Hematopoietic multipotent progenitor cell treated with erythropoietin and hydrocortisone succinate and interleukin-3 and kit ligand, for 15 days (in vitro differentiated cells): ENCODE measurements at regions not wholly inside any gene's neighbourhood (a gene's known extent, or its start where the extent isn't known, plus 50 kb on each side); places are given as distances from the start of the nearest gene placed in this dataset.
"Not testable (repeated sequence)": the region's sequence is repeated elsewhere in the genome, so short reads cannot be mapped to it uniquely, and the experiment has no call there.

Experiments
- DNase-seq: peaks from one replicate; pipeline ENCODE4 v3.0.0-alpha.2; 2015; ENCODE audit warnings: low spot score

DNA sequence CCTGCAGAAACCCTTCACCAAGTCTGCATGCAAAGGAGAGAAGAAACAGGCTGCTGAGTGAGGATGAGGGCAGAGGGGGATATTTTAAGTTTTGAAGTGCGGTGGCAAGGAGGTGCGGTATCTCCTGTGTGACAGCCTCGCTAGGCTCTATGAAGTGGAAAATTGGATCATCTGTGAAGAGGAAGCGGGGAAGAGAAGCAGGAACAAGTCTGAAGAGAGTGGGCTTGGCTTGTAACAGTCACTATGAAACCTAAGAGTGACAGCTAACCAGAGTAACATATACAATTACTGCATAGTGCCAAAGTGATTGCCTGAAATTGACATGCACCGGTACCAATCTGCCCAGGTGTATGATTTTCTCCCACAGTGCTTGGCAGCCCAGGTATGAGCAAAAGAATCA is 287.5 kb upstream of the KLF14 start:
- DNase-seq, result no peak

DNA sequence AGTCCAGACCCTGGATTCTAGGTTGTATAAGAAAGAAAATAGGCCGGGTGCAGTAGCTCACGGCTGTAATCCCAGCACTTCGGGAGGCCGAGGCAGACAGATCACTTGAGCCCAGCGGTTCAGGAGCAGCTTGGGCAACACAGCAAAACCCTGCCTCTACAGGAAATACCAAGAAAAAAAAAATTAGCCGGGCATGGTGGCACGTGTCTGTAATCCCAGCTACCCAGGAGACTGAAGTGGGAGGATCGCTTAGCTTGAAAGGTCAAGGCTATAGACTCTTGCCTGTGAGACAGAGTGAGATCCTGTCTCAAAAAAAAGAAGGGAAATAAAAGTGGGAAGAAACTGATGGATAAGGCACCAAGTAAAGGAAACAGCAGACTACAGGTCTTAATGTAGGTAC is 287.9 kb upstream of the KLF14 start:
- DNase-seq, result no peak

DNA sequence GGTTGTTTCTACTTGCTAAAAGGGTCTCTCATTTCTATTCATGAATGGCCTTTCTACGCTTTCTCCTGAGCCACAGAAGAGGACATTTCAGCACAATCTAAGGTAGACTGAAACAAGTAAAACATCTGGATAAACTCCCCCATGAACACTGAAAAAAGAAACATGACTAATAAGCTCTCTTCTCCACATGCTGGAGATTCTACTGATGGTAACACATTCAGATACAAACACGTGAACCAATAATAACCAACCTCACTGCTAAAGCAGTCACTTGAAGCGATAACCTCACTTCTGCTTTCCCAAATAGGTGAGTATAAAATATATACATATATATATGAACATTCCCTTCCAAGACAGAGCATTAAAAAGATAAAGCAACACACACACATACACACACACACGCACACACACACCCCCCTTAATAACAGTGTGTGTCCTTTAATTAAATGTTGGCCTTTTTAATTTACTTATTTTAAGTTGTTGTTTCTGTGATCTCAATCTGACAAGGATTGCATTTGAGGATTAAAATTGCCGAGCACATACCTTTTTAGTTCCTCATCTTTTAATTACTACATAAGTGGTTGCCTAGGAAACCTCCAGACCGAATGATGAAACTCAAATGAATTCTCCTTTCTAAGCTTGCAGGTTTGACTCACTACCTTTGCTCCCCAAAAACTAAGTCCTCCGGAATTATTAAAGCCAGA is 292.4 kb upstream of the KLF14 start:
- no peak for DNase-seq

DNA sequence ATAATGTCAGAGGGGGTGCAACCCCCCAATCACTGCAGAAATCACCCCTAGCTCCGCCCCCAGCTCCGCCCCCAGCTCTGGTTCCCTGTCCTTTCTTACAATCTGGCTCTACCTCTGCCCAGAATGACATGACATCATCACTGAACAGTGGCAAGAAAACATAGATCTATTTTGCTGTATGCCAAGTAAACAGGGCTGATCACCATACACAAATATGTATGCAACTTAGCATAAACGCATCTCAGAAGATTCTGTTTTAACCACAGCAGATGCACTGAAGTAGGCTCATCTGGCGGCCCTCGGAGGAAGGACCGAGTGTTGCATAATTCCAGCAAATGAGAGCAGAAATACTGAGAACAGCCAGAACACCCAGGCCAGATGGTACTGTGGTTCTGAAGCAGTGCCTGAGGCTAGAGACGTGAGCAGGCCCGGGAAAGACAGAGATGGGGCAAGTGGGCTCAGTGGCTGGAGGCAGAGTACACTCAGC is 293.3 kb upstream of the KLF14 start:
- no peak for DNase-seq

DNA sequence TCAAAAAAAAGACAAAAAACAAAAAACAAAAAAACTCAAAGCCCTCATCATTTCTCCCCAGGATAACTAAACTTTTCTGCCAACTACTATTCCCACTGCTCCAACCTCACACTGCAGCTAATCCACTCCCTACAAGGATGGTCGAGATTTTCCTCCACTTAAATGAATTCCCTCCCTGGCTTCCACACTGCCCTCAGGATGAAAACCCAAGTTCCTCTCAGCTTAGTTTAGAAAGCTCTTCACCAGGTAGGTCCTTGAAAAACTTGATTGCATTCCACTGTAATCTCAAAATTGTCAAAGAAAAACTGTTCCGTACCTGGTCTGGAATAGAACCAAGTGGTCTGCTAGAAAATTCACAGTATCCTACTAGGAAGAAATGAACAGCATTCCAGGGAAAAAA is 294.3 kb upstream of the KLF14 start:
- no peak for DNase-seq

DNA sequence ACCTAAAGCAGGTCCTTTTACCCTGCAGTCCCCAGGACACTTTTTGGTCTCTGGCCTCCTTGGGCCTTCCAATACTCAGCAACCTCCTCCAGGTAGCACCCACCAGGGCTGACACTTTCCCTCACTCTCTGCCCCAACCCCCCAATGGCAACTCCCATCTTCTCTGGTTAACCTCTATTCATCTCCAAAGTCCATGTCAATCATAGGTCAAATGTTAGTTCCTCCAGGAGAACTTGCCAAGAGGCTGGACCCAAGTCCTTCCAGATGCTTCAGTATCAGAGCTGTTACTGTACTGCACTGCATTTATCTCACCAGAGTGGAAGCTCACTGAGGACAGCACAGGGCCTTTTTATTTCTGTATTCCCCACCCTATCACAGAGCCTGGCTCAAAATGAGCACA is 295.0 kb upstream of the KLF14 start:
- DNase-seq, result no peak

DNA sequence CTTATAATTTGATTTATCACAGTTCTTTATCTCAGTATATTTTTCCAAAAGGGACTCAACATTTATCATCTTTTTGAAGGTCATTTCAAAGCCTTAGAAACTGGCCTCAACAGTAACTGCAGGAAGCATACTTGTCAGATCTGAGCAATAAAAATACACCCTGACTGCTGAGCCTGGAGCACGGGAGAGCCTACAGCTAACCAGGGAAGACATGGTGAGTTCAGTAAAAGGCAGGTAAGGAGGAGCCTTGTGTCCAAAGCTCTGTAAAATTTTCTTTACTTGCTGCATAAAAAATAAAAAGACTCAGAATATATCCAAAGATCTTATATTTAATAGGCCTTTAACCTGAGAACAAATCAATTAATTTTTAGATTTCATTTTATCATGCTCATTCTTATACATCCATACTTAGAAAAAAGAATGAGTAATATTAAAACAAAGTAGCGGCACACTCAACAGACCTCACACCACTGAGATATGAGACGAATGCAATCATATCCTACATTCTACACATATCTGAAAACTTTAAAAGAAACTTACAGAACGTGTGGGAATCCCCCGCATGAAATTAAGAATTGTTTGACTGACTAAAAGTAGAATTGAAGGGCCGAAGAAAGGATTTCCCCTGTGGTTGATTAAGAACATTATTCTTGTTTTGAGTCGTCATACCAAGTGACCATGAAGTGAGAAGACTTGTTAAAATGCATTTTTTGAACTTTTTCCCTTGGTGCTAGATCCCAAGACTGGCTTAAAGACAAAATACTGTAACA is 296.4 kb upstream of the MKLN1 start:
- no peak for DNase-seq

DNA sequence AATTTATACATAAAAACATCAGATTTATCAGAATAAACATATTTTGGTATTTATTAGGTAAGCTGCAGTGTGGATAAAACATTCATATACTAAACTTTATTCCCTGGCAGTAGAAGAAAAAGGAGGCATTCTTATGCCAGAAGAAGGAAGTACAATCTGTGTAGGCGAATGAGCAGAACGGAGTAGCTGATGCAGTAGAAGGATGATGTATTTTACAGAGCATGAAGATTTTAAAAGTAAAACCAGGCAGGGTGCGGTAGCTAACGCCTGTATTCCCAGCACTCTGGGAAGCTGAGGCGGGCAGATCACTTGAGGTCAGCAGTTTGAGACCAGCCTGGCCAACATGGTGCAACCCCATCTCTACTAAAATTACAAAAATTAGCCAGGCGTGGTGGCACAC is 294.9 kb upstream of the MKLN1 start:
- no peak for DNase-seq

DNA sequence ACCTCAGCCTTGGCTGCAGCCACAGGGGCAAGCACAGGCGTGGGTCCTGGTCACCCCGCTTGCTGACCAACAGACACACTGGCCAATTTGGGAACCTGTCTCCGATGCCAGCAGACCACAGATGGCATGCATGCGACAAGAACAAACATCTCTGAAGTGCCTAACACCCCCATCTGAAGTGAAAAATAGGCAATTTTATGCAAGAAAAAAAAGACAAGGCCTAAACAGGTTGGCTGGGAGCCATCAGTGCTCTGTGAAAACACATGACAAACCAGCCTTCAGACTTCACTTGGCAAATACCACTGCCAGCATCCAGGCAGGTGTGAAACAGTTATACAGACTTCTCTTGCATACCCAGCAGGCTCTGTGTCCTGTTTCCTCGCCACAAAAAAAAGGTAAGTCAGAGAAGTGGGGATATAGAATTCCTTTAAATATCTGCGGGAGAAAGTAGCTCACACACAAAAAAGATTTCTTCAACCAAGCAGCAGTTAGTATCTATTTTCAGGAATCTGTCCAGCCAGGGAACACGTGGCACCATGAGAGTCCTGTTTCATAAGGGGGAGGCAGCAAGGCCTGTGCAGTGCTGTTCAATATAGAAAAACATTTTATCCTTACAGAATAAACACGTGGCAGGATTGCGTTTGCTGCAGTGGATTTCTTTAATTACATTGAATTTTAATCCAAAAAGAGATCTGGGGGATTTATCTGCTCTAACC is 293.4 kb upstream of the MKLN1 start:
- no peak for DNase-seq

DNA sequence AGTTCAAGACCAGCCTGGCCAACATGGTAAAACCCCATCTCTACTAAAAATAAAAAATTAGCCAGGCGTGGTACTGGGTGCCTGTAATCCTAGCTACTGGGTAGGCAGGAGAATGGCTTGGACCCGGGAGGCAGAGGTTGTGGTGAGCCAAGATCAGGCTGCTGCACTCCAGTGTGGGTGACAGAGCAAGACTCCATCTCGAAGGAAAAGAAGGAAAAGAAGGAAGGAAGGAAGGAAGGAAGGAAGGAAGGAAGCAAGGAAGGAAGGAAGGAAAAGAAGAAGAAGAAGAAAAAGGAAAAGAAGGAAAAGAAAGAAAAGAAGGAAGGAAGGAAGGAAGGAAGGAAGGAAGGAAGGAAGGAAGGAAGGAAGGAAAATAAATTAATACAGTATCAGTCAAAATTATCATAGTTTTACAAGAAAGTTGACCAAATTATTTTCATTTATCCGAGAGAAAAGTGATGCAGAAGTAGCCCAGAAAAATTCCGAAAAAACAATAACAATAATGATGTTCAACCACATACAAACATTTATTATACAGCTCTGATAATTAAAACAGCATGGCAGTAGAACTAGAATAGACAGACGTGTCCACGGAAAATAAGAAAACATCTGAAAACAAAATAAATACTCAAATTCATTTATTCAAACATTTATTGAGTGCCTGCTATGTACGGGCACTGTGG is 292.4 kb upstream of the MKLN1 start:
- no peak for DNase-seq

DNA sequence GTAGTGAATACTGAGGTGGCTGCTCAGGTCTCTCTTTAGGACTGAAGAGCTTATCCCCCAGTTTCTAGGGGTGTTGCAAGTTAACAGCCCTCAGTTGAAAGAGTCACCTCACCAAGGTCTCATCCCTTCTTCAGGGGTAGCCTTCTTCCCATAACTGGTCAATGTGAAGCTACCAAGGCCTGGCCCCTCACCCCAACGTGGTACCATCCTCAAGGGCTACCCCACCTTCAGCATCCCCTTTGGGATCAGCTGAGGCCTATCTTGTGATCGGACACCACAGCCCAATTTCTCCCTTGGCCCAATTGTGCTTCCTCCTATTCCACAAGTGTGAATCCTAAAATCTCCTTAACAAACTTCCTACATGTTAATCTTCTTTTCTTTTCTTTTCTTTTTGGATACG is 289.5 kb upstream of the MKLN1 start:
- DNase-seq, result no peak

DNA sequence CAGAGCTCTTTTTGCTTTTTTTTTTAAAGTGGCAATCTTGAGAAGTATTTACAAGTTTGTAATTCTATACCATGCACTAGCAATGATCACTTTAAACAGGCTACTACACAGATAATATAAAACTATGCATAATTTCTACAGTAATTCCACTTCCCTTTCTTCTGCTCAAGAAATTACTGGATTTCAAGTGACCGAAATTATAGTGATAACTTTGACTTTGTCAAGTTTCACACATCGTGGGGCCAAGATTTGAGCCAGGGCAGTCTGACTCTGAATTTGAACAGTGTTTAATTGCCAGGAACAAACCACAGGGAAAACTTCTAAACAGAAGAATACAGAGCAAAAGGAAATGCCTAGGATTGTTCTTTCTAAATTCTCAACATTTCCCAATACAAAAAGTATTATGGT is 288.3 kb upstream of the MKLN1 start:
- DNase-seq, result no peak

DNA sequence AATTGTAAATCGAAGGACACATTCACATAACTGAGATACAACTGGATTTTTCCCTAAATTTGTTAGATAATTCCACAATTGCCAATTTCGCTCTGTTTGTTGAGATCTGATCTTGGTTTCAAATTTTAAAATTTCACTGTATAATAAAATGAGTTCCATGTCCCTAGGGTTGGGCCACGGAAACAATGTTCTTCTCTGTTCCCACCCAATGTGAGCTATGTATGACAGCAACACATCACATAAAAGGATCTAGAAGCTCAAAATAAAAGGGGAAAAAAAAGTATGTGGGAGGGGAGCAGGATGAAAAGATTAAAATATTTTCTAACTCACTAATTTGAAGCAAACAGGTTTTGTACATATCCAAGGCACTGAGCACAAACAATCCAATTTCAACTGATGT is 287.8 kb upstream of the MKLN1 start:
- DNase-seq, result no peak

DNA sequence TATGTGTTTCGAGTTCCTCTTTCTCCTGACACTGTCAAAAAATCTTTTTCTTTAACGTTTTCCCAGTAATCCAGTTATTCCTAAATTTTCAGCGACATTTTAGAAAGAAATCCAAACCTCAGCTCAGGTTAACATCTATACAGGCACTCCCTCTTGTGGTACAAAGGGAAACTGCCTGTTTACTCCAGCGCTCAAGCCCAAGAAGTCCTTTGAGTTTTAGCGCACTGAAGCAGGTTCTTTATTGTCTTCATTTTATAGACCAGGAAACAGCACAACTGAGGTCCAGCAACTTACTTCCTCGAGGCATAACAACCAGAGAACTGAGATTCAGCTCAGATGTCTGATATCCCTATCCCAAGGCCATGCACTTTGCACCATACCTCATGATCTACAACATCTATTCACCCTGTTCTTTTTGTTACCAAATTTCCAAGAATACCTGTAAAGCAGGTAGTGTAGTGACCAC is 287.2 kb upstream of the MKLN1 start:
- DNase-seq, result peak; percentile 67

DNA sequence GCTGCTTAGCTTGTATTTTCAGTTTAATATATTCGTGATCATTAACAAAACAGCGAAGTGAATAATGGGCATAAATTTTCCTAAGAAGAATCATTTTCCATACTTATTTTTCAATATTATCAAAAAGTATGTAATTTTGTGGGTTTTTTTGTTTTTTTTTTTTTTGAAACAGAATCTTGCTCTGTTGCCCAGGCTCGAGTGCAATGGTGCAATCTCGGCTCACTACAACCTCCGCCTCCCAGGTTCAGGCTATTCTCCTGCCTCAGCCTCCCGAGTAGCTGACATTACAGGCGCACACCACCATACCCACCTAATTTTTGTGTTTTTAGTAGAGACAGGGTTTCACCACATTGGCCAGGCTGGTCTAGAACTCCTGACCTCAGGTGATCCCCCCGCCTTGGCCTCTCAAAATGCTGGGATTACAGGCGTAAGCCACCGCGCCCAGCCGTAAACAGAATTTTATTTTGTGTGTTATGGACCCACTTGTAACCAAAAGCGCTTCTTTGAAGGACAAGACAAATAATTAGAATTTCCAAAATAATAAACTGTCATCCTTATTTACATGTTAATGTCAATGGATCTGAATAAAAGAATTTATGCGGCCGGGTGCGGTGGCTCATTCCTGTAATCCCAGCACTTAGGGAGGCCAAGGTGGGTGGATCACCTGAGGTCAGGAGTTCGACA is 286.5 kb upstream of the MKLN1 start:
- not testable (repeated sequence) for DNase-seq

DNA sequence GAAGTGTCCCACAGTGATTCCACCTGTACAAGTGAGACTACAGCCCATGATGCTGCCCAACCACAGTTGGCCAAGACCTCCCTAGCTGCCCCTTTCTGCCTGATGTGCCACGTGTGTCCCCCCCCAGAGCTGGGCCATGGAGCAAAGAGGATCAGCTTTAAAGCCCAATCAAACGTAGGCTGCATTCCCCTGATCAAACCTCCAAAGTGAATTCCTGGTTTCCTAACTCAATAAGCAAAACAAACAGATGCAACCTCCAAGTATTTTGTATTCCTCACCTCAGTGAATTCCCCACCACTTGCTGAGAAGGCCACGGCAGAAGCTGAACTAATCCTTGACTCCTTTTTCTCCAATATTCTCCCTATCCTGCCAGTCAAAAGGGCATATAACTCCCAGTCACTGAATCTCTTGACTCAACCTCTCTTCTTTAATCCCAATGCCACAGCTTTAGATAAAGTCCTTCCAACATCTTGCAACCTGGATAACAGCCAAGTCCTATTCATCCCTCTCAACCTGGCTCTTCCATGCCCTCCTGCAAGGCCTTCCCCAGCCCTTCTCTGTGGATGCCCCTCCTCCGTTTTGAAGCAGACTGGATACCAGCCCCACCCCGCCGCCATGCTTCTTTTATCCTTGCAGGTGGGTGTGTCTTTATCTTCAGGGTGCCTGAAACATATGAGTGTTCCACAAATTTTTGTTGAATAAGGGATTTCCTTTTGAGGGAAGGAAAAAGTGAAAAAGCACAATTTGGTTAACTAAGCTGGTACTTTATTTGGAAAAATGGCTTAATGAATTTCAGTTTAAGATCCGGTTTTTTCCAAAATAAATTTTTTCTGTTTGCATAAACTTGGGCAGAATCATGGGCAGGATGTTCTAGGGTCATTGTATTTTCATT is 285.2 kb upstream of the MKLN1 start:
- no peak for DNase-seq

DNA sequence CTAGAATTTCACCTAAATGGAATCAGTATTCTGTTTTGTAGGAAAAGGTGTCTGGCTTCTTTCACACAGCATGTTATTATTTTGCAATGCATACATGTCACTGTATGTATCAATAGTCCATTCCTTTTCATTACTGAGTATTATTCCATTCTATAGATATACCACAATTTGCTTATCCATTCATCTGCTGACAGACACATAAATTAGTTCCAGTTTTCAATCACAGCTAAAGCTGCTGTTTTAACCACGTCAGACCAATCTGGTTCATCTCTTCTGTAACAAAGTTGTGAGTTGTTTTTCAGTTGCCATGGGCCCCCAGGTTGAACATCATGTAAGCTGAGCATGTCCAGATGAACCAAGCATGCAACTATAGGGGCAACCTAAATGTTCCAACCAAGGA is 282.1 kb upstream of the MKLN1 start:
- DNase-seq, result no peak

DNA sequence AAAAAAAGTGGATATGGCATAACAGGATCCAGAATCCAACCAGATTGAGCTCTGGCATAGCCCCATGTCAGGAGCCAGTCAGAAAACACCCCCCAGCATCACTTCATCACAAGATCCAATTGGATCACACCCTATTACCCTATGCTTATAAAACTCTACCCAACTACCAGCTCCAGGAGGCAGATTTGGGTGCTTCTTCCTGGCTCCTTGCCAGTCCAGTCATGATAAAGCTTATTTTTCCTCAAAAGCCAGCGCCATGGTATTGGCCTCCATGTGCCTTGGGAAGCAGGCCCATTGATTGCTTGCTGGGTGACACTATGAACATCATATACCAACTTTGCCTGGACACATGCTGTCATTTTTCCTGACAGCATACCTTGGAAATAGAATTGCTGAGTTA is 281.4 kb upstream of the MKLN1 start:
- peak; percentile 26 for DNase-seq

DNA sequence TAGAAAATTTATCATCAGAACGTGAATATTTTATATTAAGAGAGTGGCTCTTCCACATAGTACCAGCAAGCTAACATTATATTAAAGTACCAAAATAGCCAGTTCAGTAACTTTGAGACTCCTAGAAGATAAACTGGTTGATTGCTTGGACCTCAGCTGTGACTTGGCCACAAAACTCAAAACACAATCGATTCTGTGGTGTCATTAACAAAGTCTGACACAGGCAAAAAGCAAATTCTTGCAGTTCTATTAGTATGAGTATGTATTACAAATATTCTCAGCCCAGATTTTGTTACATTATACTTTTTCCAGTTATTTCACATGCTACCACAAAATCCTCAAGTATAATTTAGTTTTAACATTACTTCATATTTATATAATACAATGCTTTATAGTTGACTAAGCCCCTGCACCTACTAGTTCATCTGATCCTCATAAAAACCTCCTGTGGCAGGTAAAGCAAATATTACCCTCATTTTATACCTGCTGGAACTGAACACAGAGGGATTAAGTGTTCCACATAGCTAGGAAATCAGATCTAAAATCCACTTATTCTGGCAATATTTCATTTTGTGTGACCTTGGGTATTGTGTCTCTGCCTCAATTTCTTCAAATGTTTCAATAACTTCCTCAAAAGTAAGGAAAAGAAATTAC is 279.9 kb upstream of the MKLN1 start:
- DNase-seq, result no peak

DNA sequence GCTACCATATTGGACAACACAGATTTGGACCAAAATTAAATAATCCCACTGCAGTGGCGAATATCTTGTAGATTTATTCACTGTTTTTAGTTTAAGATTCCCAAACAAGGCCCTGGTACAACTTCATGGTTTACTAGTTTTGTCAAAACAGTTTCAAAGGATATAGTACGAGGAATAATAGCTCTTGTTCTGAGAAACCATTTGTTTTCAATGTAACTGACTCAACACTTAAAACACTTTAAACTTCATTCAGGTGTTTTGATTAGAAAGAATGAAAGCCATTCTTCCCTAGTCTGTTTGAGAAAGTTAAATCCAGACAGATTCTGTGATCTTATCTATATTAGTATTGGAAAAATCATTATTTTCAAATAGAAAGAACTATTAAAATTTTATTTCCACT is 276.4 kb upstream of the MKLN1 start:
- no peak for DNase-seq
